Activated CD4-positive, alpha-beta T cell treated with anti-CD3 and anti-CD28 coated beads, Interleukin-2, amount 50 U/mL, for 48 hours (primary cell): ENCODE measurements at regions not wholly inside any gene's neighbourhood (a gene's known extent, or its start where the extent isn't known, plus 50 kb on each side); places are given as distances from the start of the nearest gene placed in this dataset.

ENCODE experiments used
- DNase-seq, 2 experiments: peaks; one replicate each; pipeline ENCODE4 v3.0.0-alpha.2; 2020

DNA sequence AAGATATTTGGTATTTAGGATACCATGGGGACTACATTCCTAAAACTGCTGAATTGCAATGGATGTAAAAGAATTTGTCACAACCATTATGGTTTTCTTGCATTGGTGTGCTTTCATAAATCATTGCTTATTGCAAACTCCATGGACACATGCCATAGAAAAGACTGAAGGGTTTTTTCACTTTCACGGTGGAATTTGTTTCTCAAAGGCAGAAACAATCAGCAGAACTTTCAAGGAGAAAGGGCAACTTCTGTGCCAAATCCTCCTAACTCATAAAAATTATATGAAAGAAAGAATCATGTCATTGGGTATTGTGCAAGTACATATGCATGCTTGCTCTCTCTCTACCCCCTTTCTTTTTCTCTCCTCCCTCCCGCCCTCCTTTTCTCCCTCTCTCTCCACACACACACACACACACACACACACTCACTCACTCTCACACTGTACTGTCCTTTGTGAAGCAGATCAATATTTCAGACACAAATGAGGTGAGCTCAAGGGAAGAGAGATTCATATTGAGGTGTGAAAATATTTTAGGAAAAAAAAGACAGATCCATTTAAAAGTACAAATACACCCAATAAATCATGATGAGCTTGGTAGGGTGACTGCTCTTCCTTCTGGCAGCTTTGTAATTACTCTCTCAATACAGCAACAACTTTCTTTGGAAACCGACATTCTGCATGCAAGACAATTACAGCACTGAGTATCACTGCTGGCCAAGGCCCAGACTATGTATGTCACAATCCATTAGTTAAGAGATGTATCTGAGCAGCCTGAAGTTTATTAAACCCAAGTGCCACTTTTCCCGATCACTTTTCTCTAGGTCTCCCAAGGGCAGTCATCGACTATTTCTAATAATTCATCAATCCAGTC is 492.6 kb downstream of the TUSC7 start:
- no peak for DNase-seq

GRCh38 chr3:117217355-117217754 is 507.8 kb downstream of the TUSC7 start:
- DNase-seq: no peak

GRCh38 chr3:117217760-117218316 is 508.3 kb downstream of the TUSC7 start:
- no peak for DNase-seq

- DNase-seq: no peak
Measured at GRCh38 chr3:117218641-117219048, 509.1 kb downstream of the TUSC7 start.

- no peak for DNase-seq
Measured at GRCh38 chr3:117219296-117219695, 509.7 kb downstream of the TUSC7 start.

GRCh38 chr3:117226932-117227331 is 517.4 kb downstream of the TUSC7 start:
- DNase-seq: no peak

GRCh38 chr3:117228466-117228865 is 518.9 kb downstream of the TUSC7 start:
- DNase-seq: no peak

DNA sequence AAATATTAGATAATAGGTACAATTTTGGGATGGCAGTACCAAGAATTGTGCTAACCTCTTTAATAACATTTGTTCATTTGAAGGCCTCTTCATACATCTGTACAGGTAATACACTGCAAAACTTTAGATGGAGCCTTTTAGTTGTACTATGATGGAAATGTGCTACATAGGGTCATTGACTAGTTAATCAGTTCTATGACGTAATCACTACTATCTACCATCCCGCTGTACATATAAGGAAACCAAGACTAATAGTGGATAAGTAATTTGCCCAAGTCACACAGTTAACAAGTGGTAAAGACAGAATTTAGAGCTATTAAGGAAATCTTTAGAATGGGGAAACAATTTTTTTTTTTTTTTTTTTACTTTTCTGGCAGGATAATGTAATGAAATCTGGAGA is 521.3 kb downstream of the TUSC7 start:
- DNase-seq: no peak

GRCh38 chr3:117234331-117234730 is 524.8 kb downstream of the TUSC7 start:
- no peak for DNase-seq

DNA sequence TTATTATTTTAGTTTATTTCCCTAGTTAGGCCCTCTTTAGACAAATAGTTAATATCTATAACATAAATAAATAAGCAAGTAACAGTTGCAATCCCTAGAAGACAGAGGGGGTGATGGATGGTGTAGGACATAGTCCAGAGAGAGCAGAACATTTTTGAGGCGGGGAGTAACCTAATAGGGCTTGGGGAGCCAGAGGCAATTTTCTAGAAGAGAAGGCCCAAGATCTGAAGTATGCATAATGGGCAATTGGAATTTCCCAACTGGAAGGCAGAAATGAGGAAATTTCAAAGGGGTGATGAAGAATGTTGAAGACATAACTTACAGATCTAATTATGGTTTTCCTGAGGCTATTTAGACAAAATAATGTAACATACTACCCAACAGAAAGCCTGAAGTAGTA is 525.7 kb downstream of the TUSC7 start:
- DNase-seq: no peak

GRCh38 chr3:117238806-117239205 is 529.2 kb downstream of the TUSC7 start:
- DNase-seq: no peak

- no peak for DNase-seq
Measured at GRCh38 chr3:117243657-117244056, 534.1 kb downstream of the TUSC7 start.

DNA sequence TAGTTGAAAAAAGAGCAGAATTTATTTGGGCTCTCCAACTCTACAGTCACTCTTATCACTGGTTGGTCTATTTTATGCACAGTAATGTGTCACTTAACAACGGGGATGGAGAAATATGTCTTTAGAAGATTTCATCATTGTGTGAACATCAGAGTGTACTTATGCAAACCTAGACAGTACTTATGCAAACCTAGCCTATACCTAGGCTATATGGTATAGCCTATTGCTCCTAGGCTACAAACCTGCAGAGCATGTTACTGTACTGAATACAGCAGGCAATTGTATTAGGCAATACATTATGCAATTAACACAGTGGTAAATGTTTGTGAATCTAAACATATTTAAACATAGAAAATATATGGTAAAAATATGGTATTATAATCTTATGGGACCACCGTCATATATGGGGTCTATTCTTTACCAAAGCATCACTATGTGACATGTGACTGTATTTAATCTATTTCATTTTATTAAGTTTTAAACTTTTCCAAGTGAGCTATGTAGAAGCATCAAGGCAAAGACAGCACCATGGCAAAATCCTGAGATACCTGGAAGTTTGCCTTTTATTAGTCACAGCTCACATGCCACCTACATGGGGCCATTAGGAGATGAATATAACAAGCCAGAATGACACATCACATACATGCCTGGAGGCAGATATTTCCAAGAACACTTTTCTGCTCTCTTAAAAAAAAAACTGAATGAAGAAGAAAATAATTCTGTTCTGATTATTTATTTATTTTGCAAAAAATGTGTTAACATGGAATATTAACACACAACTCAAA is 537.4 kb downstream of the TUSC7 start:
- no peak for DNase-seq

DNA sequence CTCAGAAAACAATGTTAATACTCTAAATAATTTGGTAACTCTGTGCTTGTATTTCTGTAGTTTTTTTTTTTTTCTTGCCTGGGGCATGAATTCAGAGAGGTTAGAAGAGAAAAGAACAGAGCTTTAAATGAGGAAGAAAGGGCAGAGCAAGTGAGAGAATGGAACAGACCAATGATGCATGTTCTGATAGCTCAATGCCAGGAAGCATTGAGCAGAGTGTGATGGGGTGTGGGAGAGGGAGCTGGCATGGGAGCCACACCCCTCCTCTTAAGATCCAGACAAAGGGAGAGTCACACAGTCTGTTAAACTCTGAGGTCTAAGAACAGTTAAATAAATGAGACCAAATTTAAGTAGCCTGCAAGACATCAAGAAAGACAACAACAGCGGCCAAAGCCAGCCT is 538.6 kb downstream of the TUSC7 start:
- DNase-seq: no peak

DNA sequence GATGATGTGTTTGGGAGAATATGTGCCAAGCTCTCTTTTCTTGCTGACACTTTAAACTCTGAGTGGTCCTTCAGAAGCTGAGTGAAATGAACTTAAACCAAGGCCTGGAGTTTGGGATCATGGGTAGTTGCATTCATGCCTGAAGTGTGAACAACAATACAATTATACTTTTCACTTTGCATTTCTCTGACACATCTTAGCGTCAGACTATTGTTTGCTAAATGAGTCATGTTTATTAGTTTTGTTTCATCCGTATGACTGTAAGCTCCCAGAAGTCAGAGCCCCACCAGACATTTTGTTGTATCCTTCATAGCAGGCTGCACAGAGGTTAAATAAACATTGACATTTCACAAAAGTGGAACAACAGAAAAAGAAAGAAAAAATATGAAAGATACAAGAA is 542.6 kb downstream of the TUSC7 start:
- DNase-seq: no peak

- DNase-seq: no peak
Measured at GRCh38 chr3:117252651-117253050, 543.1 kb downstream of the TUSC7 start.

- DNase-seq: no peak
Measured at GRCh38 chr3:117253636-117254035, 544.1 kb downstream of the TUSC7 start.

DNA sequence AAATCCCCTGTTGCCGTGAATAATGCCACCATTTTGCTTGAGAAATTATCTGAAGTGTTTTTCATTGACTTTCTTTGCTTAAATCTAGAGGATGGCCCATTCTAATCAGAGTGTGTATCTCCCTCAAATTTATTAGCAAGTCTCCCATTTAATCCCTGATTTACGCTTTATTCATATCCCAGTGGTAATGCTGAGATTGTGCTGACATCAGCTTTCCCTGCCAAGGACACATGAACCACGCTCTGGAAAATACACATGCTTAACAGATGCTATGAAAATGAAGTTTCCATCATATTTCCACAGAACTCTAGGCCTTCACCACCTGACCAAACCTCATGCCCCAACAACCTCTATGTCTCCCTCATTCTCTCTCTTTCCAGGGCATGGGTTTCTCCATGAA is 545.4 kb downstream of the TUSC7 start:
- DNase-seq: no peak

DNA sequence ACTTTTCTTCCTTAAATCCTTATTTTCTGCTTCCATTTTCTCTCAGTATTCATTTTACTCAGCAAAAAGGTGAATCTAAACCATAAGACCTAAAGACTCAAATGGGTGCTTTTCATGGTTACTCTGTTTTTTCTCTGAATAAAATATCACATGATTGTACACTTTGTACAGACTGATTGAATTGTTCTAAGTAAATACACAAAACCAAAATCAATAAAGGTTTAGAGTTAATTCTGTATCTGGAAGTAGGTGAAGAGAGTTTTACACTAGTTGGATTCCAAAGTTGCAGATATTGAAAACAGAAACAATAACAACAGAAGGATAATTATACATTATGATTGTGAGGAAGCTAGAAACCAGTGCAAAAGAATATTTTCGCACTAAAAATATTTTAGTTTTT is 546.2 kb downstream of the TUSC7 start:
- DNase-seq: no peak

GRCh38 chr3:117261983-117262421 is 552.4 kb downstream of the TUSC7 start:
- DNase-seq: no peak

DNA sequence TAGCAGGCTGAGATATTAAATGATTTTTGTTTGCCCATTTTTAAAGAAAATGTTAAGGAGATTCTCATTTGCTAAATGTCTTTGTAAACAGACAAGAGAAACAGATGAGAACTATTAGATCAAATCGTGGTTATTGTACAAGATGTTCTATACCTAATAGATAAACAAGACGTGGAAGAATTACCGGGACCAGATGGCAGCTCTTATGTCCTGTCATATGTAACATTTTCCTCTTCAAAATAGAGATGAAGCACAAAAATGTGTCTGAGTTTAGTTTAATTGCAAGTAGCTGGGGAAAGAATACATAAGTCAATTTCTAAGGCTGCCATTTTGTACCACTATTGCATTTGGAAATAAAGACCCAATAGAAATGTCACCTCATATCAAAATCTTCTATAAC is 553.7 kb downstream of the TUSC7 start:
- DNase-seq: no peak

DNA sequence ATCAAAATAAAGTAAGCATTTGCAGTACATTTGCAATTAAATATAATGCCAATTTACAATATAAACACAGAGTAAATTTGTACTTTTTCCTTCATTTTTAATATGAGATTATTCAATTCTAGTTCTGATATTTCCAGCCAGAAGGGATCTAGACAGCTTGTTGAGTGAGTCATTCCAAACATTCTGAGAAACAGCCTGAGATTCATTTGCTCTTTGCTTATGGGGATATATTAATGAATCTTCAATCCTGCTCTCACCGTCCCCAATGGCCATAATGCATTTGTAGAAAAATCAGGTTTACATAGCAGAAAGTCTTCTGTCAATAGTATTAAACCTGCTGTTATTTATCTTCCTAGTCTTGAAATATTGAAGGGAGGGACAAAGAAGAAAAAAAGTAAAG is 554.2 kb downstream of the TUSC7 start:
- DNase-seq: no peak

DNA sequence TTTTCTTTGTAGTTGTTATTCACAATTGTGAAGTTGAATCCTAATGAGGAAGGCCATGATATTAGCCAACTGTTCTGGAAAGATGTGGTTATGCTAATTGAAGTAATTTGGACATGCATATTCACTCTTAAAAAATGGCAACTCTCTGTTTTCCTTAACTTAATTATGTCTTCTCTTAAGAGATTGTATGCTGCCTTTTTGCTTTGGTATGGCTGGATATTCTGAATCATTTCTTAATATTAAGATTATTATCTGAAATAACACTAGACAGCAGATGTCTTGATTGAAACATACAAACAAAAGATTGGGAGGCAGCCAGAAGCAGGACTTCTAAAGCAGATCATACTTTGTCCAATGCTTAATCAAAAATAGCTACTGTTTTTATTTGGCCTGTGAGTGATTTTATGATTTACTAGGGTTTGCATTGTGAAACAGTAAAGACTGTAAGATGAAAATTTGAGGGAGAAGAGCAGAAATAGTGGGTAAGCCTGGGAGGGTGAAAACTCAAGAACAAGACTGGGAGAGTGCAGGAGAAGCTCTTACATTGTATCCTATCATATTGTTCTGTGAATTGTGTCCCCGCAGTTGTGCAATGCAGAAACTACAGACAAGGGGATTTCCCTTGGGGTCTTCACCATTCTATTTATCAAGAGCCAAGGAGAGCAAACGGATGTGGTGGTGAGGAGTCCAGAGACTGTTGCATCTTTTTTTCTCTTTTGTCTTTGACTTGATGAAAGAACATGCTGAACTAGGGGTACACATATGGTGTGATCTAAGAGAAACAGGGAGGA is 554.8 kb downstream of the TUSC7 start:
- DNase-seq: no peak
